ENCODE measurements at regions not wholly inside any gene's neighbourhood (a gene's known extent, or its start where the extent isn't known, plus 50 kb on each side); places are given as distances from the start of the nearest gene placed in this dataset.

GRCh38 chr14:43754838-43755237, 752.2 kb downstream of the FSCB start:
- no peak for TF ChIP-seq RXRA (IDR thresholded peaks at IDR 0.05; ENCODE audit: borderline replicate concordance, low read depth)
- TF ChIP-seq RCOR1 (IDR thresholded peaks at IDR 0.05; ENCODE audit: low read length), result no peak
- TF ChIP-seq EZH2phosphoT487 (IDR thresholded peaks at IDR 0.05; ENCODE audit: borderline replicate concordance, low read depth), result no peak
- TF ChIP-seq CHD2 (IDR thresholded peaks at IDR 0.05; ENCODE audit: low read length, partially characterized antibody), result no peak
- TF ChIP-seq NFIC (IDR thresholded peaks at IDR 0.05; ENCODE audit: borderline replicate concordance), result no peak
- no peak for TF ChIP-seq YY1 (IDR thresholded peaks at IDR 0.05; ENCODE audit: low read depth)

All from SK-N-SH (cell line).